Fibroblast of skin of abdomen (primary cell): ENCODE measurements at regions not wholly inside any gene's neighbourhood (a gene's known extent, or its start where the extent isn't known, plus 50 kb on each side); places are given as distances from the start of the nearest gene placed in this dataset.

Experiments used
- DNase-seq: peaks from one replicate; pipeline ENCODE4 v3.0.0-alpha.2; 2013

DNA sequence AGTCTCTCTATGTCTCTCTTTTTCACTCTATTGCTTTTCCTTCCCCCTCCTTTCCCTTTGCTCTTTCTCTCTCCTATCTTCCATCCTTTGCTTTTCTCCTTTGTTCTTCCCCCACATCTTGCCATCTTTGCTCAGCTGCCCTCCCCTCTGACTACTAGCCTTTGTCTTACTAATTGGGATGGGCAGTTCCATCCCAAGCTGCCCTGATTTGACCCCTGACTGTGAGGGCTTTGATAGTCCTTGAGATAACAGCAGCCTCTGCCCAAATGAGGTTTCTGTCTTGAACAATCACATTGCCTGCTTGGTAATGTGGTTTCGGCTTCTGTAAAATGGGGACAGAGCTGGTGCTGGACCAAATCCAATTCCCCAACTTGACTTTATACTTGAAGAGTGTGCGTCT lies 327.7 kb downstream of the DHX35 start:
- no peak for DNase-seq

GRCh38 chr20:39289316-39289715 lies 327.2 kb downstream of the DHX35 start:
- no peak for DNase-seq

DNA sequence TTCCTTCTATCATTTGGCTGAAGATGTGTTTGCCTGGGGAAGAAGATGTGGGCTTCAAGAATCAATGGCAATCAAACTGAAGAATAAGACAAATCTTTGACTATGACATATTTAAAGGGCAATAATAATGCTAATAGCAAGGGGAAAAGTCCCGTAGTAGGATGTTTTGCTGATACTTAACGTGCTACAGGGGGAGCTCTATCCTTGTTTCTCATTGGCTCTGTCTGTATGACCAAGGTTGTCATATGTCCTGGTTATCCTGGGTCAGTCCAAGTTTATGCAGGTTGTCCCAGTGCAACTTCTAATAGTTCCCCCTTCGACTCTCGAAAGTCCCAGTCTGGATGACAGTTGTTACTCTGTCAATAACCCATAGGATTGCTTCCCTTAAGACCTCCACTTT lies 321.3 kb downstream of the DHX35 start:
- DNase-seq, result no peak

DNA sequence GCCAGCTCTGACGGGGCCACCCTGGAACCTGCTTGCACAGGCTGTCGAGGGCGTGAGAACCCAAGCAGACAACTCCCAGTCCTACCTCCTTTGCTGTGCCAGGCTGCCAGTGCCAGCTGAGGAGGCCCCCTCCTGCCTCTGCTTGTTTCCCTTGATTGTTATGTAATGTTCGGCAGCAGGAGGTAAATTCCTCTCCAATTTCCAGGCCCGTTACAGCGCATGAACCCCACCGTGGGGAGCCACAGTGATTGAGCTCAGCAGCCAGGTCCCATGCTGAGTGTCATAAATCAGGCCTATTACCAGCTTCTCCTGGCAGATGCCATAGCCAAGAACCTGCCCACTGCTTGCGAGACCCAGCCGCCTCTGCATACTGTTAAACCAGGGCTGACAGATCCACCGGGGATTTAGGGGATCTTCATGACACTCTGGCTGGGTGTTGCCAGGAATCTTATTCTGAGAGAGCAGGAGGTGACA lies 320.5 kb downstream of the DHX35 start:
- no peak for DNase-seq

DNA sequence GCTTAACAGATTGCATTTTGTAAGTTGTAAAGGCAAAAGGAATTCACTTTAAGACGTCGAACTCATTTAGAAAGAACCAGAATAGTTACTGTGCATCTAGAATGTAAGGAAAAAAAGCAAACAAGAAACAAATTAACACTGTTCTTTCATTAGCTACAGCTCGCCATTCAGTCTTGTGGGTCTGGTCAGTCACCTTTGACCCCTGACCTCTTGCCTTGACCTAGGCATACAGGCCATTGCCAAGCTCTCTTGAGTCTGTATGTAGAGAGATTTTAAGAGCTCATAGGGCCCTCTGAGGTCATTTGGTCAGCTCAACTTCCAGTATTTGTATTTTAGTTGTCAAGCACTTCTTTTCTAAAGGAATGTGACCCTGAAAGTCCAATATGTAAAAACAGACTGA lies 318.7 kb downstream of the DHX35 start:
- DNase-seq, result no peak

DNA sequence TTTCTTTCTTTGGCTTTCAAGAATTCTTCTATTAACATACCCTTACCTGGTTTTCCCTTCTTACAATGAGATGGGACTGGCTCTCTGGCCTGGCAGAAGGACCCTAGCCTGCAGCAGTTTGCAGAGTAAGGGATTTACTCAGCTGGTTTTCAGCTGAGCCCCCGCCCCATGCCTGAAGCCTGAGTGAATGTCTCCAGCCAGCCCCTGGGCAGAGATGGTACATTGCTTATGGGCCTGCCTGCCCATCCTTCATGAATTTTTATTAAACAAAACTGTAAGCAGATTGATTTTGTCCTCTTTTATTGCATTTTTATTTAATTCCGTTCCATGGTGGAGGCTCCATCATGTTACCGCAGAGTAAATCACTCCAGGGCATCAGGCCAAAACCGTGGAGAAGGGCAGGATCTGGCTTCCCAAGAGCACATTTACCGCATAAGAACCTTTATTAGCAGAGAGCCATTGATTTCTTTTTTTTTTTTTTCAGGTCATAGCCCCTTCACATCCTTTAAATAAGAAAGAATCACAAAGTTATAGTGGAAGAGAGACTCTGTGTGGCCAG lies 316.2 kb downstream of the DHX35 start:
- DNase-seq, result no peak

- DNase-seq, result no peak
Measured at GRCh38 chr20:39277185-39277584, 315.0 kb downstream of the DHX35 start.

DNA sequence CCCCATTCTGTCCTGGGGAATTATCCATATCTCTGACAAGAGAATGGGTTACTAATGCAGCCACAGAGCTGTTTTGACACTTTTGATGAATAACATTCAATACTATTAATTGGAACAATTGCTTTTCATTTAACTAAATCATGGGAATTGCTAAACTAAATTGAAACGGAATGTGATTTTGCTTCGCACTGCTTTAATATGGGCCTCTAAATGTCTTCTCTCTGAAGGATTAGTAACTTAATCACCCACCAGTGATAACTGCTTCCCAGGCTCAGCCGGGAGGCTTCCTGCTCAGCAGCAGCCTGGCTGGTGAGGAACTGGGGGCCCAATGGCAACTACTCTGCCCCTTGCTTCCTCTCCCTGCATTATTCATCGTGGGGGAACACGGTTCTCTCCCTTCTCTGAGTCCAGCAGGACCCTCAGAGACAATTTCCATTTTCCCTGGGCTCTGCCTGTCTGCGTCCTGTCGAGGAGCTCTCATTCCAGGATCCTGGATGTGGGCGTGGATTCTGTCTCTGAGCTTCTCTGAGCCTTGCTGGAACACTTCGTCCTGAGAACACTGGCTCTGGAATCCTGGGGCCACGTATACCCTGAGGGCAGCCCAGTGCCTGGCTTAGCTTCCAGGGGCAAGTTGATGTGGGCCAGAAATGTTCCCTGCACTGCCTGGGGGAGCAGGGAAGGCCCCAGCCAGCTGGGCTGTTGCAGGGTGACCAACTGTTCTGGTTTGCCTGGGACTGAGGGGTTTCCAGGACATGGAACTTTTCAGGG lies 308.9 kb downstream of the DHX35 start:
- DNase-seq, result no peak

GRCh38 chr20:39269493-39270217 lies 307.5 kb downstream of the DHX35 start:
- no peak for DNase-seq

- DNase-seq, result peak; percentile 21
Measured at GRCh38 chr20:39268981-39269461, 306.9 kb downstream of the DHX35 start.

- no peak for DNase-seq
Measured at GRCh38 chr20:39268491-39268951, 306.4 kb downstream of the DHX35 start.

DNA sequence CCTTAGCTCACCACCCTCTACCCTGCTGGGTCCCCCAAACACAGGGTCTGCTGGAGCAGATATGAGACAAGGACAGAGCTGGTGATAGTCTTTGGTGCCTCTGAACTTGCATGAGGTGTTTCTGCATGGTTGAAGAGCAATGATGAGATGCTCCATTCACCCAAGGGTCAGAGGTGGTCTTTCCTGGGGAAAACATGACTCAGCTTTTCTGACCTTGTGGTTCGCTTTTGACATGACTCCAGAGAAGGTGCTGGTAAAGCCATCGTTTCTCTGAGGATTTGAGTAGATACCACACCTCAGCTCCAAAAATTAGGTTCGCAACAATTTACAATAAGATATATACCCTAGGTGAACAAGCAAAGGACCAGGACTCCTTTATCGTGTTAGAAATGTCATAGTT lies 304.8 kb downstream of the DHX35 start:
- DNase-seq, result no peak

DNA sequence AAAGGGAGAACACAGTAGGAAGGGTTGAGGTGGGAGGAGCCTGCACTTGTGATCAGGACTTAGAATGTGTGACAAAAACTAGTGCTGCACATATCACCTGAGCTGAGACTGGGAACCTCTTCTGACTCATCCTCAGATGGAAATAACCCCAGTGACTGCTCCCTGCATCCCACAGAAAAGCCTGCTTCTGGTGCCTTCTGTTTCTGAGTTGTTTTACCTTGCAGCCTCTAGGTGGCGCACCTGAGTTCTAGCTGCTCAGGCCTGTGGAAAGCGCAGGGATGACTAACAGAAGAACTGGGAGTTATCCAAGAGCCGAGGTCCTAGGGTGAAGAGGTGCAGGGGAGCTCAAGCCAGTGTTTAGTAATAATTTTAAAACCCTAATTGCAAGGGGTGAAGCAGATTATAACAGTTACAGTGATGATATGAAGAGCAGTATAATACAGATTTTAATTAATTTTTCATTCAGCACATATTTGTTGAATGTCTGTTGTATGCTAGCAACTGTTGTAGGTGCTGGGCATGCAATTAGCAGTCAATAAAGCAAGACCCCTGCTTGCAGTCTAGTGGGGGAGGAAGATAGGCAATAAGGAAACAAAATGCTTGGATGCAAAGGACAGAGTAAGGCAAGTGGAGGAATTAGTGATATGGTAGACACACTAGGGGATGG lies 302.5 kb downstream of the DHX35 start:
- DNase-seq, result peak; percentile 76

- peak; percentile 9 for DNase-seq
Measured at GRCh38 chr20:39263076-39263475, 300.9 kb downstream of the DHX35 start.

DNA sequence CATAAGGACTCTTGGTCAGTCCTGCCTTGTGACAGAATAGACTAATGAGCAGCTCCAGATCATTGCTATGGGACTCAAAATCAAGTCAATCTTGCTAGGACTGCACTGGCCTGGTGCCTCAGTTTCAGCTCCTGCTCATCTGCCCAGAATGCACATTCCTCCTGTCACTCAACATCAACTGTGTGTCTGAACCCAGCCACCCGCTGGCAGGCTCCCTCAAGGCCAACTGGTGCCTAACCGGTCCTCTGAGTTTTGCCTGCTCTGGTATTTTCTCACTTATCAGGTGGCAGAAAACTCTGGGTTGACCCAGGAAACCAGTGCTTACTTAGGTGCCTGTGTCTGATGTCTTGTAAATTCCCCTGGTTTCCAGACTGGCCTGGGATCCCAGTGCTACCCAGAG lies 297.7 kb downstream of the DHX35 start:
- DNase-seq, result no peak

- DNase-seq, result no peak
Measured at GRCh38 chr20:39259010-39259803, 297.1 kb downstream of the DHX35 start.

DNA sequence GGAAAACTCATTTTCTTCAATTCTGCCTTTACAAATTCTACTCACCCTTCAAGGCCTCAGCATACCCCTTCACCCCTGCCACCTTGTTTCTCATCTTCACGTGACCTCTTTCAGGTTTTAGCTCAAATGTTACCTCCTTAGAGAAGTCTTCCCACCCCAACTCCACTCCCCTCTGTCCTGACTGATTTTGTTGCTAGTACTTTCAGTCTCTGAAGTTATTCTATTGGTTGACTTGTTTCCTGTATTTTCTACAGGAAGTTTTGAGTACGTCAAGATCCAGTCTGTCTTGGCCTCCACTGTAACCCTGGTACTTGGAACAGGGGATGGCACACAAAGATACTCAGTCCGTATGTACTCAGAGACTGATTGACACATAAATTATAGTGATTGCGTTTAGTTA lies 296.1 kb downstream of the DHX35 start:
- no peak for DNase-seq

GRCh38 chr20:39253051-39253755 lies 291.1 kb downstream of the DHX35 start:
- DNase-seq, result no peak

- no peak for DNase-seq
Measured at GRCh38 chr20:39252035-39252434, 289.9 kb downstream of the DHX35 start.

GRCh38 chr20:39249798-39250197 lies 287.7 kb downstream of the DHX35 start:
- DNase-seq, result no peak

DNA sequence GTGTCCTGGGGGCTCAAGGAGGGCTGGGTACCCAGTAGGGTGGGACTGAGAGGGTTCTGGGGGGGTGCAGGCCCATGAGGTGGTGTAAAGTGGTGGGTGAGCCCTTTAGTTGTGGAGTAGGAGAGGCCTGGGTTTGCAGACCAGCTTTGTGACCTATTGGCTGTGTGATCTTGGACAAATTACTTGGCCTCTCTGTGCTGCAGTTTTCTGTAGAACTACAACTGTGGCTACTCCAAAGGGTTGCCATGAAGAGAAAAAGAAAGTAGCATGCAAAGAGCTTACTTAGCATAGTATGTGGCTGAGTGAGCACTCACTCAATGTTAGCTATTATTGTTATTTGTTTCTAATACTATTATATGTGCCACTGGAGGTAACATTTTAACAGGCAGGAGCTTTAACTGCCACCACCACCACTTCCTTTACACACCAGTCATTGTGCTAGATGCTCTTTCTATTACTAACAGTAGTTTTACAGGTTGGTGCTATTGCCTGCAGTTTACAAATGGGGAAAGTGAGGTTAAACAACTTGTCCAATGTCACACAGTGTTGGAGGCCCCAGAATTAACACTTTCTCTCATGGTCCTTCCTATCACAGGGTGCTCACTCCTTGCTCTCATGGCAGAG lies 286.8 kb downstream of the DHX35 start:
- no peak for DNase-seq
